Stimulated activated naive CD8-positive, alpha-beta T cell treated with anti-CD3 and anti-CD28 coated beads, Interleukin-15, Interleukin-2, amounts not matched to agents 100 U/mL and 50 U/mL, for 24 hours (primary cell): ENCODE measurements at regions not wholly inside any gene's neighbourhood (a gene's known extent, or its start where the extent isn't known, plus 50 kb on each side); places are given as distances from the start of the nearest gene placed in this dataset.

ENCODE experiments used
- ATAC-seq: fragments of 150-1000 bp; cut with Tn5 transposase; one replicate; pipeline ENCODE4 v1.10.0; 2021
- DNase-seq: peaks from one replicate; pipeline ENCODE4 v3.0.0; 2021

DNA sequence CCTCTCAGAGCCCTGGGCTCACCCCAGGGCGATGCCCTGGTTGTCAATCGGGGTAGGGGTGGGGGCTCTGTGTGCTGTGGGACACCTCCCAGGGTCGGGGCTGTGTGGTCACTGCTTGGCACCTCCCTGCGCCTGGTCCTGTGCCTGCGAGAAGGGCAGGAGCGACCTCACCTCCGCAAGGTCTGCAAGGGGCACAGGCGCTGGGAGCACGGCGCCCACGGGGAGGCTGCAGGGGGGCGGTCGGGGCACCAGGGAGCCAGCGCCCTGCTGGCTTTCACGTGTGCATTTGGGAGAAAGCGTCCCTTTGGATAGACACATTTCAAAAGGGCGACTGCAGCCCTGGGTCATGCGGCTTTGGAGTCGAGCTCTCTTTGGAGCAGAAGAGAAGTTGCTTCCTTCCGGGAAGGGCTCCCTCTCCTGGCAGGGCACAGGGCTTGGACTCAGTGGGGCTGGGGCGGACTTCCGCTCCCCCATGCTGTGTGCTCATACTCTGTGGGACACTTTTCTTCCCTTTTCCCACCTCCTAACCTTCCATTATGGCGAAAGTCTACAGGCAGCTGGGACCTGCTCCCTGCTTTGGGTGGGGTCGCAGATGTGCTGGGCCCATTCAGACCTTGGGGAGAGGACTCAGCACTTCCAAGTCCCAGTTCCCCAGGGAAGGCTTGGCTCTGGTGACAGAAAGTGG, 52.9 kb upstream of the SLC28A3 start:
- no peak for ATAC-seq
- DNase-seq: no peak

GRCh38 chr9:84394036-84394435, 53.5 kb upstream of the SLC28A3 start:
- DNase-seq: no peak
- ATAC-seq: no peak

GRCh38 chr9:84397151-84397728, 56.7 kb upstream of the SLC28A3 start:
- ATAC-seq (no peak), DNase-seq (peak; percentile 58)

- DNase-seq (no peak), ATAC-seq (no peak)
Observed at GRCh38 chr9:84397822-84398221, 57.3 kb upstream of the SLC28A3 start.

DNA sequence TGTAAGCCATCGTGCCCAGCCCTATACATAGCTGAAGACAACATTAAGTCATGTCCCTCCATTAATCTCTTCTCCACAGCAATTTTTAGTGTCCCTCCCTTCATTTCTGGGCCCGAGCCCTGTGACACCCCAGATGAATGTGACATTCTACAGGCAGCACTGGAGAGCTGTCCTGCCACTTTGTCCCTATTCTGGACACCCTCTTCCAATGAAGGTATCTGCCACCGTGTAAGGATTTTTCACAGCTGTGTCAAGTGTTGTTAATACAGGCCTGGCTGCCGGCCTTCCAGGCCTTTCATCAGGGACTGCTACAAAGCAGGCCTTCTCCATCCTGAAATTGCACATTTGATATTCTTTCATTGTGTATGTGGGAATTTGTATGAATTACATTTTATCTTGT, 62.0 kb upstream of the SLC28A3 start:
- no peak for DNase-seq
- no peak for ATAC-seq

GRCh38 chr9:84403288-84403687, 62.7 kb upstream of the SLC28A3 start:
- DNase-seq (no peak), ATAC-seq (no peak)

DNA sequence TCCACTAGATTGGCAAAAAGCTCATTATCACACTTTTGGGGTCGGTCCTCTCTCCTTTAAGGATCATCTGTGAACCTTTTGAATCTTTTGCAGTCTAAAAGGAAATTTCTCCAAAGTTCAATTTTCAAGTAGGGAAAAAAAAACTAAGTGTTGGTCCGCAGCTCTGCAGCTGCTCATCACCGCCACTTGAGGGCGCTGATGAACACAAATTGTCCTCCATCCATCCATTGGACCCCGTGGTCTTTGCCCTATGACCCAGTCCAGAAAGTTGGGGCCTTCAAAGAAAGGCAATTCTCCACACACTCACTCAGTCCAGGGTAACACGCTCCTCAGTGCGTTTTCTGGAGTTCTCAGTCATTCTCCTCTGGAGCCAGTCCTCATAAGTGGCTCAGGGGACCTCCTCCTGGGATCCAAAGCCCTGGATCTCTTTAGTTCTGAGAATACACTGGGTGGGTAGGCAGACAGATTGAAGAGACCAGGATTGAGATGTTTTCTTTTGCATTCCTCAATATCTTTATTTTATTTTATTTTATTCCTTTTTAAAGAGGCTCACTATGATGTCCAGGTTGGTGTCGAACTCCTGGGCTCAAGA, 63.6 kb upstream of the SLC28A3 start:
- ATAC-seq: no peak
- peak; percentile 6 for DNase-seq

DNA sequence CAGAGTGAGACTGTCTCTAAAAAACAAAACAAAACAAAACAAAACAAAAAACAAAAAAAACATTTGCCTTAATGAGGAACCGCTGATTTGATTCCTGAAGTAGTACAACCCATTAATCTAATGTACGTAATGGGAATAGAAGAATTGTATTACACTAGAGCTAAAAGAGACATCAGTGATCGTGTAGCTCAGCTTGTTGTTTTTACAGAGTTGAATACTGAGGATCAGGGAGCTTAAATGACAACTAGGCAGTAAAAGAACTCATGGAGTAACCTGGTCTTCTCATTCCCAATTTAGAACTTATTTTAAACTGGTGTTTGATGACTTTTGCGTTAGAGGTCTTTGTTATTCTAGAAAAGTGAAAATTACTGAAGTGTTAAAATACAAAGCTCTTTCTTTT, 65.1 kb upstream of the SLC28A3 start:
- no peak for DNase-seq
- no peak for ATAC-seq

DNA sequence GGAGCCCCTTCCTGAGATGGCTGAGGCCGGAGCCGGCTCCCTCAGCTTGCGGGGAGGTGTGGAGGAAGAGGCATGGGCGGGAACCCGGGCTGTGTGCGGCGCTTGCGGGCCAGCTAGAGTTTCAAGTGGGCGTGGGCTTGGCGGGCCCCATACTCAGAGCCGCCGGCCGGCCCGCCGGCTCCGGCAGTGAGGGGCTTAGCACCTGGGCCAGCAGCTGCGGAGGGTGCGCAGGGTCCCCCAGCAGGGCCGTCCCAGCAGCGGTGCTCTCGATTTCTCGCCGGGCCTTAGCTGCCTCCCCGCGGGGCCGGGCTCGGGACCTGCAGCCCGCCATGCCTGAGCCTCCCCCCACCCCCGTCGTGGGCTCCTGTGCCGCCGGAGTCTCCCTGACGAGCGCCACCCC, 67.9 kb upstream of the SLC28A3 start:
- ATAC-seq (no peak), DNase-seq (no peak)

DNA sequence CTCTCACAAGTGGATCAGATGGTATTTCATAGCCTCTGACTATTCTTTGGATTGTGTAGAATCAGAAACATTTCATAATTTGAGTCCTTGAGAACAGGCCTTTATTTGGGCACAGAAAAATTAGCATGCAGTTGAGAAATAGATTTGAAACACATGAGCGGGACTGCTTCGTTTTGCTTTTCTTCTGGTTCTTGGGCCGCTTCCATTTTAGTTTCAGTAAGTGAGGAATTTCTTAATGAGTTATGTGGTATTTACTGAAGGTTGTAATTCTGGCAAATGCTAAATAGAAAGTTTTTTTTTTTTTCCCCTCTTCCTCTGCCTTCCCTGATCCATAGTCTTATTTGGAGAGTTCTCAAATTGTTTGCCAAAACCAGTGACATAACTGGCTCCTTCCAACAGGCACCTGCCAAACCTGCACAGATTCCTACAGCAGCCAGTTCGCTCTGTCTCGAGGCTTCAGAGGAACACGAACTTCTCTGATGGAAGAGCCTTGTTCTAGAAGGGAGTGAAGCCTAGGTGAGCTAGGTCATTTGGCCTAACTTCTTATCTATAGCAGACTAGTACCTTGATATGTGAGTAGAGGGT, 71.2 kb upstream of the SLC28A3 start:
- DNase-seq: no peak
- ATAC-seq: no peak

DNA sequence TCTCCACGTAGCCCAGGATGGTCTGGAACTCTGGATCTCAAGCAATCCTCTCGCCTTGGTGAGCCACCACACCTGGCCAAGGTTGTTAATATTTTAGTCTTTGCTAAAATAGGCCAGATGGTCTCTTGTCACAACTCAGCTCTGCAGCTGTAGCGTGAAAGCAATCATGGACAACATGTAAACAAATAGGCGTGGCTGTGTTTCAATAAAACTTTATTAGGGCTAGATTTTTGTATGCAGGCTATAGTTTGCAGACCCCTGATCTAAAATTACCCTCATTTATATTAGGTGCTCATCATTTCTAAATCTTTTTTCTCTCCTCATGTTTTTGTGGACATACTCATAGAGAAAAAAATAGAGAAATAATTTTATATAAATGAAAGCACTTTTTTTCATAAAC, 72.1 kb upstream of the SLC28A3 start:
- no peak for DNase-seq
- no peak for ATAC-seq

- DNase-seq (no peak), ATAC-seq (no peak)
Observed at GRCh38 chr9:84413301-84413700, 72.7 kb upstream of the SLC28A3 start.

- ATAC-seq: no peak
- DNase-seq: no peak
Observed at GRCh38 chr9:84419031-84419602, 78.6 kb upstream of the SLC28A3 start.

GRCh38 chr9:84424931-84425330, 84.4 kb upstream of the SLC28A3 start:
- no peak for DNase-seq
- no peak for ATAC-seq

DNA sequence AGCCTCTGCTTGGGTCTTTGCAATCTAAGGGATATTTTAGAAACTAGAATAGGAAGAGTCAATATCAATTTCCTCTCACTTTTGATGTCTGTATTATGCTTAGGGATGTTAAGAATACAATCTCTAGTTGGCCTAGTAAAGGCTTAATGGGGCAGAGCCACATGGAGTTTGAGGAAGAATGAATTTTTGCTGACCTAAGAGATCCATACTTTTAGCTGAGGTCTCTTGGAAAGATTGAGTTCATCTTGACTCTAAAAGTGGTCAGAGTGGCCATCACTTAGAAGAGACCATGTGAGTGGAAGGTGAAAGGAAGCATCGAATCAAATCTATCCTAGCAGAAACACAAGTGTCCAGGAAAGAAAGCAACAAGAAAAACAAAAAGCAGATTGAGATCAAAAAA, 92.2 kb upstream of the SLC28A3 start:
- DNase-seq (no peak), ATAC-seq (no peak)

GRCh38 chr9:84435902-84436301, 95.3 kb upstream of the SLC28A3 start:
- DNase-seq (no peak), ATAC-seq (no peak)

DNA sequence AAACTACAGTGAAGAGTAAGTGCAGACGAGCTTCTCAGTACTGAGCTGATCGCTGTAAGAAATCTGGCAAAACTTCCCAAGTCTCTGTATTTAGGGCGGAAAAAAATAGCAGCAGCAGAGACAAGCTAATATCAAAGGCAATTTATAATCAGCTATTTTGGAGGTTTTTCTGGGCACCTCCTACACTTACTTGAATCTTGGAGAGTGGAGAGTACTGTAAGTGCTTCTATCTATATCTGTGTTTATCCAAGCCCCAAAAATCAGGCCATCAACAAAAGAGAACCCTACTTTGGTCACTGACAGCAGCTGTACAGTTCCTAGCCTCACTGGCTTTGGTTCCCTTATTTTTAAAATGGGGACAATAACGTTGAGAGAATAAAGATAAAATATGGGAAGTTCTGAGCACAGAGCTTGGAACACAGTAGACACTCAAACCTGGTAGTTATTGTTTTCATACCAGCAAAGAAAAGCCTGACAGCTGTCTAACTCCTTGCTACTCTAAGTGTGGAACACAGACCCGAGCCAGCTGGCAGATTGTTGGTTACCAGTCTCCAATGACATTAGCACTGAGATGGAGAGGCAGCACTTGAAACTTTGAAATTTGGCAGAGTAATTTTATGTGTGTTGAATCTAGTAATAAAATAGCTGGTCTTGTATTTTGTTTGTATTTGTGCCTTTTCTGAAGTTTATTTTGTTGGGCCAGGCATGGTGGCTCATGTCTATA, 96.0 kb upstream of the SLC28A3 start:
- ATAC-seq (no peak), DNase-seq (no peak)

DNA sequence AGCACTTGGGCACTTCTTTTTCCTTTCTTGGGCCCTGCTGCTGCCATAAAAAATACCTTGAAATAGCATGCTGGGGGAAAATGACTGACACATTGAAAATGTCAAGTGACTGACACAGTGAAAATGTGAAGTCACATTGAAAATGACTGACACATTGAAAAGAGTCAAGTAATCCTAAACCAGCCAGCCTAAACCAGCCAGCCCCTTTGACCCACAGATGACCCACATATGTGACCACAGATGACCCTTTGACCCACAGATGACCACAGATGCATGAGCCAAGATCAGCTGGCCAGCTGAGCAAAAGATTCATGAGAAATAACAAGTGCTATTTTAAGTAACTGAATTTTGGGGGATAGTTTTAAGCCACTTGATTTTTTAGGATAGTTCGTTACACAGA, 97.8 kb upstream of the SLC28A3 start:
- no peak for DNase-seq
- ATAC-seq: no peak

DNA sequence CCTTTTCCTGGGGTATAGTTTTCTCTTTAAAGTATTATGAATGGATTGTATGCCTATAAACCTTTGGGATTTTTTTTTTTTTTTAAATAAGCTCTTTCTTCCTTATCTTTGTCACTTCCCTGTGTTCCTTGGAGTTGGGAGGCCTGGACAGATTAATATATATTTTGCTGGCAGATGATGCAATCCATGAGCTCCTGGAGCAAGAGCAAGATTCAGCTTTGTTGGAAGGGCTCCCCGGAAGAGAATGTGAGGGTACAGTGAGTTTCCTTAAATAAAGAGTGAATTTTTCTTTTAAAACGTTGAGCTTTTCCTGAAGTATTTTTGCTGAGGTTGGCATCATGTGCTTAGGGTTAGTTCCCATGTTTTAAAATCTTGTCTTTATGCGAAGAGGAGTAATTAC, 98.7 kb upstream of the SLC28A3 start:
- ATAC-seq: no peak

DNA sequence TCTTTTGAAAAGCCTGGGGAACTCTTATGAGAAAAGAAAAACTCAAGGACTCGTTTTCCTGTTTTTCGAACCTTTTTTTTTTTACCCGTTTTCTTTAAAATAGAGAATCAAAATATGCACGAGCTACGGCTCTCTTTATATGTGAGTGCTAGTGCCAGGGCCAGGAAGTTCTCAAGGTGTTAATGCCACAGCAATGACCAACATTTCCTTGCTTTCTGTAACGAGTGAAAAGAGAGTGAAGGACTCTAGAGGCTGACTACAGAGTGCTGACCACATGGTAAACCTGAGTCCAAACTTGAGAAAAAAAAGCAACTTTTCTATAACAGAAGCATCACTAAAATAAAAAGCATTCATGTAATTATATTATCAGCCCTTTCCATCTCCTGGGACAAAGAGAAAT, 102.2 kb upstream of the SLC28A3 start:
- DNase-seq (no peak), ATAC-seq (no peak)

More for the DNA sequence above, 98.7 kb upstream of the SLC28A3 start:
- DNase-seq: no peak

GRCh38 chr9:84445737-84446136, 105.2 kb upstream of the SLC28A3 start:
- ATAC-seq (no peak), DNase-seq (no peak)

GRCh38 chr9:84447305-84447704, 106.7 kb upstream of the SLC28A3 start:
- ATAC-seq (no peak), DNase-seq (no peak)

- ATAC-seq (no peak), DNase-seq (no peak)
Observed at GRCh38 chr9:84450029-84450428, 109.5 kb upstream of the SLC28A3 start.
